ENCODE measurements at regions not wholly inside any gene's neighbourhood (a gene's known extent, or its start where the extent isn't known, plus 50 kb on each side); places are given as distances from the start of the nearest gene placed in this dataset.
"Not testable (repeated sequence)": the region's sequence is repeated elsewhere in the genome, so short reads cannot be mapped to it uniquely, and the experiment has no call there.

GRCh38 chr11:43138621-43139140 is 173.1 kb upstream of the API5 start:
- H3K4me3 ChIP-seq (ENCODE audit: low read depth, low read length): no peak overlapping the region
- H3K79me2 ChIP-seq: no peaks in the 10 kb centered on the region
- H3K4me1 ChIP-seq: no peaks in the 10 kb centered on the region
- TF ChIP-seq CTCF (IDR thresholded peaks at IDR 0.05): no peak
- no peak overlapping the region for H3K4me2 ChIP-seq (ENCODE audit: low read length)
- H3K36me3 ChIP-seq (ENCODE audit: control insufficient read depth, insufficient read depth, low read length): no peaks in the 10 kb centered on the region
- no peak overlapping the region for H2AFZ ChIP-seq
- H3K9ac ChIP-seq: no peak overlapping the region
- no peaks in the 10 kb centered on the region for H3K27me3 ChIP-seq (ENCODE audit: control insufficient read depth, insufficient read depth, low read length)
- H3K27ac ChIP-seq: no peak overlapping the region
- no peaks in the 10 kb centered on the region for H3K9me3 ChIP-seq (ENCODE audit: control insufficient read depth, low read length)

GRCh38 chr11:43145653-43146052 is 166.1 kb upstream of the API5 start:
- Histone ChIP-seq H3K4me2 (ENCODE audit: low read length) (no peak overlapping the region), H3K4me3 (ENCODE audit: low read depth, low read length) (no peak overlapping the region), H3K79me2 (no peaks in the 10 kb centered on the region), H2AFZ (no peak overlapping the region), H3K27me3 (ENCODE audit: control insufficient read depth, insufficient read depth, low read length) (no peaks in the 10 kb centered on the region), H3K36me3 (ENCODE audit: control insufficient read depth, insufficient read depth, low read length) (no peaks in the 10 kb centered on the region), H3K27ac (no peak overlapping the region), H3K4me1 (no peaks in the 10 kb centered on the region), H3K9me3 (ENCODE audit: control insufficient read depth, low read length) (no peaks in the 10 kb centered on the region), H3K9ac (no peak overlapping the region)
- TF ChIP-seq CTCF (IDR thresholded peaks at IDR 0.05): no peak

DNA sequence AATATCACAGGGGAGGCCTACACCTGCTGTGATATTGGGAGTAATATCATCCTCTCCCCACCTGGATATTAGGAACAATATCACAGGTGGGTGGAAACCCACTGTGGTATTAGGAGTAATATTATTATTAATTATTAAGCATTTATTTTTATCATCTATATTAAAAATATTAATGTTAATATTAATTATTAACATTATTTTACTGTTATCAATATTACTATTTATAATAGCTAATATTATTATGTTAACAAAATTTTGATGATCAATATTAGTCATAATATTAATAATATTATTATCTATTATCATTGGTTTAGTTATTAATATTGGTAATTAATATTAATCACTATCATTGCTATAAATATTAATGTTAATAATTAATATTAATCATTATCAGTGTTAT is 161.1 kb upstream of the API5 start:
- Histone ChIP-seq H3K27me3 (ENCODE audit: control insufficient read depth, insufficient read depth, low read length) (no peaks in the 10 kb centered on the region), H3K27ac (no peak overlapping the region), H3K36me3 (ENCODE audit: control insufficient read depth, insufficient read depth, low read length) (no peaks in the 10 kb centered on the region), H3K4me2 (ENCODE audit: low read length) (no peak overlapping the region), H3K9ac (no peak overlapping the region), H3K4me3 (ENCODE audit: low read depth, low read length) (no peak overlapping the region), H3K9me3 (ENCODE audit: control insufficient read depth, low read length) (no peaks in the 10 kb centered on the region), H3K4me1 (no peaks in the 10 kb centered on the region), H2AFZ (no peak overlapping the region), H3K79me2 (no peaks in the 10 kb centered on the region)
- no peak for TF ChIP-seq CTCF (IDR thresholded peaks at IDR 0.05)

GRCh38 chr11:43164831-43165230 is 147.0 kb upstream of the API5 start:
- Histone ChIP-seq H3K27me3 (ENCODE audit: control insufficient read depth, insufficient read depth, low read length) (no peaks in the 10 kb centered on the region), H3K4me2 (ENCODE audit: low read length) (no peak overlapping the region), H3K79me2 (no peaks in the 10 kb centered on the region), H2AFZ (no peak overlapping the region), H3K4me1 (no peaks in the 10 kb centered on the region), H3K27ac (no peak overlapping the region), H3K9me3 (ENCODE audit: control insufficient read depth, low read length) (no peaks in the 10 kb centered on the region), H3K36me3 (ENCODE audit: control insufficient read depth, insufficient read depth, low read length) (no peaks in the 10 kb centered on the region), H3K9ac (no peak overlapping the region), H3K4me3 (ENCODE audit: low read depth, low read length) (no peak overlapping the region)
- TF ChIP-seq CTCF (IDR thresholded peaks at IDR 0.05): no peak

DNA sequence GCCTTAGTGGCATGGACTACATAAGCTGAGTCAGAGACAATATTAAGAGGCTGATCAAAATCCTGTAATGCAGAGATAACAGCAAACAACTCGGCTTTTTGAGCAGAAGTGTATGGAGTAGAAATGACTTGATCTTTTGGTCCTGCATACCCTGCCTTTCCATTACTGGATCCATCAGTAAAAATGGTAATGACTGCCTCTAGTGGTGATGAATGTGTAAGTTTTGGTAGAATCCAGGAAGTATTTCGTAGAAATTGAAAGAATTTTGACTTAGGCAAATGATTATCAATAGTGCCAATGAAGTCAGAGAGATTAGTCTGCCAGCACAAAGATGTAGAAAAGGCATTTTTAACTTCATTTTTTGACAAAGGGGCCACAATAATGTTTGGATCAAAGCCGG is 146.4 kb upstream of the API5 start:
- H3K4me2 ChIP-seq (ENCODE audit: low read length); H3K79me2 ChIP-seq; H3K36me3 ChIP-seq (ENCODE audit: control insufficient read depth, insufficient read depth, low read length); H2AFZ ChIP-seq; H3K9me3 ChIP-seq (ENCODE audit: control insufficient read depth, low read length); H3K4me3 ChIP-seq (ENCODE audit: low read depth, low read length); H3K27me3 ChIP-seq (ENCODE audit: control insufficient read depth, insufficient read depth, low read length); H3K4me1 ChIP-seq; H3K27ac ChIP-seq; H3K9ac ChIP-seq: not testable (repeated sequence)

DNA sequence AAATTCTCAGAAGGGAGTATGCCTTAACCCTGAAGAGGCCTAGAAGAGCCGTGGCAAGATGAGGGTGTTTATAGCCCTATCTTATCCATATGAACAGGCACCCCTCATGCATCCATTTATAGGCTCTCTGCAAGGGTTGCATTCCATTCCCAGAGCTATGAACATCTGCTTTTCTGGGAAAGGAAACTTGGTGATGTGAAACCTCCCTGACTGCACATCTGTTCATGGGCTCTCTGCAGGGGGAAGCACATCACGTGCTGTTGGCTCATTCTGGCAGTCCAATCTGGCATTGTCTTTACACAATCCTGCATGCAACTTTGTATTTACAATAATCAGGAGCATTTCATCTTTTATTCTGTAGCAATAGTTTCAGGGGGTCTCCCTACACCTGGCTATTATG is 143.6 kb upstream of the API5 start:
- H3K4me1 ChIP-seq; H3K36me3 ChIP-seq (ENCODE audit: control insufficient read depth, insufficient read depth, low read length); H3K9ac ChIP-seq; H3K27ac ChIP-seq; H3K79me2 ChIP-seq; H3K27me3 ChIP-seq (ENCODE audit: control insufficient read depth, insufficient read depth, low read length); H3K4me3 ChIP-seq (ENCODE audit: low read depth, low read length); H2AFZ ChIP-seq; H3K4me2 ChIP-seq (ENCODE audit: low read length); H3K9me3 ChIP-seq (ENCODE audit: control insufficient read depth, low read length): not testable (repeated sequence)

Measured in parathyroid adenoma (tissue), 2 donors.